Naive thymus-derived CD4-positive, alpha-beta T cell (primary cell): ENCODE measurements at regions not wholly inside any gene's neighbourhood (a gene's known extent, or its start where the extent isn't known, plus 50 kb on each side); places are given as distances from the start of the nearest gene placed in this dataset.
"Not testable (repeated sequence)": the region's sequence is repeated elsewhere in the genome, so short reads cannot be mapped to it uniquely, and the experiment has no call there.

Experiments used
- ATAC-seq: fragments of 150-1000 bp; cut with Tn5 transposase; 2 replicates; pipeline ENCODE4 v1.10.0; 2021; ENCODE audit warnings: mild to moderate bottlenecking, moderate library complexity
- CTCF ChIA-PET: fragments of 350-600 bp; sonication (Branson Sonifier 250); formaldehyde crosslinking; loops from one replicate; lab custom pipeline; 2021; ENCODE audit warnings: antibody characterized with exemption; lab: Charles Lee
- POLR2A ChIA-PET: fragments of 350-600 bp; sonication (Branson Sonifier 250); formaldehyde crosslinking; loops from one replicate; lab custom pipeline; 2021; ENCODE audit warnings: antibody characterized with exemption, inconsistent platforms; lab: Charles Lee
- DNase-seq, 9 donors: peaks; one replicate each; pipeline versions ENCODE4 v3.0.0 to v3.0.0-alpha.2; 2020 to 2022; ENCODE audit warnings: mixed read lengths in 1 of 9
- H3K27ac ChIP-seq: one replicate; pipeline ENCODE4 v1.7.0; 2013; ENCODE audit warnings: mild to moderate bottlenecking, low read depth, low read length, moderate library complexity
- H3K27me3 ChIP-seq, 2 donors: one replicate each; pipeline ENCODE4 v1.7.0; 2013; ENCODE audit warnings: low read length in 2 of 2, mild to moderate bottlenecking in 2 of 2, moderate library complexity in 2 of 2; ENCODE audit not compliant: control insufficient read depth in 2 of 2, insufficient read depth in 2 of 2
- H3K36me3 ChIP-seq, 3 experiments: 1 replicate in 2 of 3; 2 replicates in 1 of 3; pipeline ENCODE4 v1.7.0; 2013; ENCODE audit warnings: low read length in 3 of 3, mild to moderate bottlenecking in 3 of 3, moderate library complexity in 1 of 3; ENCODE audit not compliant: insufficient read depth in 3 of 3, control insufficient read depth in 2 of 3
- H3K4me1 ChIP-seq, 2 donors: one replicate each; pipeline ENCODE4 v1.7.0; 2013; ENCODE audit warnings: low read length in 2 of 2, mild to moderate bottlenecking in 2 of 2, moderate library complexity in 1 of 2; ENCODE audit not compliant: control insufficient read depth in 2 of 2, insufficient read depth in 2 of 2
- H3K4me3 ChIP-seq: 2 replicates; pipeline ENCODE4 v1.7.0; 2013; ENCODE audit warnings: mild to moderate bottlenecking, low read length
- H3K9me3 ChIP-seq, 3 experiments: 1 replicate in 2 of 3; 2 replicates in 1 of 3; pipeline ENCODE4 v1.7.0; 2013; ENCODE audit warnings: low read length in 3 of 3; ENCODE audit not compliant: control insufficient read depth in 2 of 3
- H3K27ac Mint-ChIP-seq, 9 donors: one replicate each; pipeline ENCODE4 v1.8.0; 2020 to 2022; ENCODE audit warnings: mixed read lengths in 9 of 9, mild to moderate bottlenecking in 8 of 9, moderate library complexity in 5 of 9, inconsistent platforms in 2 of 9
- H3K27me3 Mint-ChIP-seq, 5 donors: one replicate each; pipeline ENCODE4 v1.8.0; 2021 to 2022; ENCODE audit warnings: mixed read lengths in 5 of 5, mild to moderate bottlenecking in 1 of 5
- H3K36me3 Mint-ChIP-seq, 5 donors: one replicate each; pipeline ENCODE4 v1.8.0; 2020 to 2022; ENCODE audit warnings: mixed read lengths in 5 of 5, mild to moderate bottlenecking in 3 of 5, inconsistent platforms in 1 of 5
- H3K4me1 Mint-ChIP-seq, 7 donors: one replicate each; pipeline ENCODE4 v1.8.0; 2020 to 2022; ENCODE audit warnings: mixed read lengths in 7 of 7, mild to moderate bottlenecking in 3 of 7, inconsistent platforms in 1 of 7
- H3K4me3 Mint-ChIP-seq, 10 donors: one replicate each; pipeline ENCODE4 v1.8.0; 2020 to 2022; ENCODE audit warnings: mild to moderate bottlenecking in 10 of 10, mixed read lengths in 10 of 10, moderate library complexity in 6 of 10, inconsistent platforms in 2 of 10
- H3K9me3 Mint-ChIP-seq, 11 donors: one replicate each; pipeline ENCODE4 v1.8.0; 2020 to 2022; ENCODE audit warnings: mixed read lengths in 11 of 11, mild to moderate bottlenecking in 4 of 11, inconsistent platforms in 1 of 11, moderate library complexity in 1 of 11
- intact Hi-C, 2 donors: fragments of 100-400 bp; cut with micrococcal nuclease; formaldehyde crosslinking; loops; one replicate each; pipeline ENCODE4 v1.15.1; 2023

GRCh38 chr9:72440992-72441847 is 76.2 kb upstream of the ZFAND5 start:
- intact Hi-C loops = loop anchor here (5.0 to 10.0 kb wide), 2 partner anchors 54 to 146 kb away; no protein-coding TSS in a partner anchor
- H3K9me3 Mint-ChIP-seq = peaks cover 0 to under 1% (median 0%) of the 10 kb centered on the region in 11 donors
- no peak overlapping the region for H3K27ac Mint-ChIP-seq
- ATAC-seq (no peak), DNase-seq (no peak)
- H3K27me3 ChIP-seq = no peaks in the 10 kb centered on the region
- no peak overlapping the region for H3K27ac ChIP-seq
- H3K4me3 ChIP-seq = no peak overlapping the region
- no peaks in the 10 kb centered on the region for H3K9me3 ChIP-seq
- H3K36me3 Mint-ChIP-seq = peaks cover 0 to 2% (median 0%) of the 10 kb centered on the region in 5 donors
- no peaks in the 10 kb centered on the region for H3K36me3 ChIP-seq
- H3K4me1 Mint-ChIP-seq = peaks cover 4 to 44% (median 14%) of the 10 kb centered on the region in 7 donors
- POLR2A ChIA-PET = interaction anchor here (1.0 kb wide), 1 partner anchor 149 kb away, joined by 4 read pairs; no protein-coding TSS in a partner anchor
- H3K27me3 Mint-ChIP-seq = no peaks in the 10 kb centered on the region
- H3K4me1 ChIP-seq = peaks cover 0 to 11% of the 10 kb centered on the region in 2 donors
- CTCF ChIA-PET = no interaction called here
- H3K4me3 Mint-ChIP-seq = no peak overlapping the region

DNA sequence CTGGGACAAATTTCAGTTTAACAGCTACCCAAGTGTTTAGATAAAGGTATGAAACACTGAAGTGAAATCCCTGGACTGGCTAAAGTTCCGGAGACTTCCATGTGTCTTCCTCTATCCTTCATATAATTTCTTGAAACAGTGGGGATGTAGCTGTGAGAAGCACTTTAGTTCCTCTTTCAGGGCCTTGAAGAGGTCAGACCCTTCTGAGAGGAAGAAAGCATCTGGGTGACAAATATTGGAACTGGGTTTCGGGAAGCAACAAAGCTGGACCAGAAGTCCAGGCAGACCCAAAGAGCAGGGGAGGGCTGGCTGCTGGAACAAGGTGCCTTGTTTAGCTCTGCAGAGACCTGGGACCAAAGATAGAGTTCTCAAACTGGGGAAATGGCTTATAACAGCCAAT is 75.4 kb upstream of the ZFAND5 start:
- peaks cover 0 to 2% (median 0%) of the 10 kb centered on the region in 5 donors for H3K36me3 Mint-ChIP-seq
- DNase-seq (no peak), ATAC-seq (peak; percentile 40)
- ChIA-PET CTCF (no interaction called here), POLR2A (interaction anchor here (0.7 to 1.0 kb wide), 2 partner anchors 87 to 150 kb away, joined by 4 read pairs; no protein-coding TSS in a partner anchor)
- H3K9me3 Mint-ChIP-seq = peaks cover 0 to 2% (median 0%) of the 10 kb centered on the region in 11 donors
- Histone ChIP-seq H3K27ac (no peak overlapping the region), H3K9me3 (no peaks in the 10 kb centered on the region), H3K4me3 (no peak overlapping the region), H3K36me3 (no peaks in the 10 kb centered on the region), H3K4me1 (peaks cover 0 to 11% of the 10 kb centered on the region in 2 donors), H3K27me3 (no peaks in the 10 kb centered on the region)
- no peak overlapping the region for H3K4me3 Mint-ChIP-seq
- intact Hi-C loops = loop anchor here (5.0 to 10.0 kb wide), 2 partner anchors 53 to 146 kb away; no protein-coding TSS in a partner anchor
- H3K27me3 Mint-ChIP-seq = no peaks in the 10 kb centered on the region
- H3K27ac Mint-ChIP-seq = no peak overlapping the region
- H3K4me1 Mint-ChIP-seq = peaks cover 4 to 39% (median 14%) of the 10 kb centered on the region in 7 donors

GRCh38 chr9:72433616-72434267 is 68.7 kb upstream of the ZFAND5 start:
- H3K4me1 ChIP-seq, H3K27me3 ChIP-seq, H3K36me3 Mint-ChIP-seq, ATAC-seq, H3K36me3 ChIP-seq, H3K27ac Mint-ChIP-seq, intact Hi-C loops, H3K9me3 ChIP-seq, H3K9me3 Mint-ChIP-seq, H3K4me3 ChIP-seq, DNase-seq, CTCF ChIA-PET, H3K4me1 Mint-ChIP-seq, H3K27me3 Mint-ChIP-seq, H3K27ac ChIP-seq, H3K4me3 Mint-ChIP-seq: not testable (repeated sequence)
- POLR2A ChIA-PET = interaction anchor here (0.6 to 0.8 kb wide), 2 partner anchors 9 to 71 kb away, joined by 3 read pairs; no protein-coding TSS in a partner anchor

DNA sequence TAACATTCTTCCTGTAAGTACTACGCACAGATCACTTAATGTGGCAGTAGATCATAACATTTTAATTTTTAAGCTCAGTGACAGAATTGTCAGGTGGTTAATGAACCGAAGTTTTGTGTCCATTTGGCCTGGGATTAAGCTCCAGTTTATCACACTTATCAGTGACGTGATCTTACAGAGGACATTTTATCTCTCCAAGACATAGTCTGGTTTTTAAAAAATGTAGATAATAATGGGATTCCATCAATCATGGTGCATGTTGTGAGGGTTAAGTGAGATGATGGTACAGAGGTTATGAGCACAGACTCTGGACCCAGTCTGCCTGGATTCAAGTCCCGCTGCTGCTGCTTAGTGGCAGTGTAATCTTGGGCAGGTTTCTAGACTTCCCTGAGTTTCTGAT is 66.0 kb upstream of the ZFAND5 start:
- no peaks in the 10 kb centered on the region for H3K4me1 ChIP-seq
- H3K36me3 Mint-ChIP-seq = no peaks in the 10 kb centered on the region
- peaks cover 0 to 3% of the 10 kb centered on the region in 2 donors for H3K27me3 ChIP-seq
- H3K9me3 ChIP-seq = no peaks in the 10 kb centered on the region
- H3K27me3 Mint-ChIP-seq = peaks cover 0 to 15% (median 4%) of the 10 kb centered on the region in 5 donors
- peaks cover 0 to under 1% (median 0%) of the 10 kb centered on the region in 11 donors for H3K9me3 Mint-ChIP-seq
- intact Hi-C loops = no loop called here
- H3K4me1 Mint-ChIP-seq = no peaks in the 10 kb centered on the region
- no peak overlapping the region for H3K4me3 ChIP-seq
- no peak overlapping the region for H3K27ac Mint-ChIP-seq
- H3K36me3 ChIP-seq = no peaks in the 10 kb centered on the region
- DNase-seq = no peak
- no peak overlapping the region for H3K4me3 Mint-ChIP-seq
- H3K27ac ChIP-seq = no peak overlapping the region
- POLR2A ChIA-PET = no interaction called here
- no peak for ATAC-seq
- CTCF ChIA-PET = no interaction called here

DNA sequence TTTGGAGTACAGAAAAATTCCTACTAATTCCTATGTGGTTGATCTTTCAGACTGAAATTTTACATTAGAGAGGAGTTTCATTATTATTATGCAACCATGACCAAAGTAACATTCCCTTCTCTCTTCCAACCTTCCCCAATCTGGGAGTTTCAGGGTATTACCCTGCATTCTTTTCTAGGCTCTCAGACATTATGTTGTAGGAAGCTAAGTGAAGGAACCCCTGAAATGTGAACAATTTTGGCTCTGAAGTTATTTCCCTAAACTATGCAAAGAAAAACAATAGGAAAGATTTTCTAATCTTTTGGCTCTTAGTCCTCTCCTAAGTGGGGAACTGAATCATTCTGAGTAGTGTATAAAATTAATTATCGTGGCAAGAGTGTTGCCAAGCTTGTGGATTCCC is 63.3 kb upstream of the ZFAND5 start:
- Mint-ChIP-seq H3K4me3 (no peak overlapping the region), H3K27ac (no peak overlapping the region), H3K27me3 (peaks cover 0 to 15% (median 4%) of the 10 kb centered on the region in 5 donors), H3K4me1 (no peaks in the 10 kb centered on the region), H3K9me3 (no peaks in the 10 kb centered on the region), H3K36me3 (no peaks in the 10 kb centered on the region)
- Histone ChIP-seq H3K4me1 (no peaks in the 10 kb centered on the region), H3K9me3 (no peaks in the 10 kb centered on the region), H3K36me3 (no peaks in the 10 kb centered on the region), H3K4me3 (no peak overlapping the region), H3K27me3 (peaks cover 0 to 3% of the 10 kb centered on the region in 2 donors), H3K27ac (no peak overlapping the region)
- no peak for DNase-seq
- ATAC-seq = no peak
- intact Hi-C loops = loop anchor here in 1 of 2 donors (10.0 kb wide), 1 partner anchor 46 kb away; no protein-coding TSS in a partner anchor
- ChIA-PET CTCF (no interaction called here), POLR2A (interaction anchor here (1.7 kb wide), 1 partner anchor 62 kb away, joined by 3 read pairs; no protein-coding TSS in a partner anchor)

DNA sequence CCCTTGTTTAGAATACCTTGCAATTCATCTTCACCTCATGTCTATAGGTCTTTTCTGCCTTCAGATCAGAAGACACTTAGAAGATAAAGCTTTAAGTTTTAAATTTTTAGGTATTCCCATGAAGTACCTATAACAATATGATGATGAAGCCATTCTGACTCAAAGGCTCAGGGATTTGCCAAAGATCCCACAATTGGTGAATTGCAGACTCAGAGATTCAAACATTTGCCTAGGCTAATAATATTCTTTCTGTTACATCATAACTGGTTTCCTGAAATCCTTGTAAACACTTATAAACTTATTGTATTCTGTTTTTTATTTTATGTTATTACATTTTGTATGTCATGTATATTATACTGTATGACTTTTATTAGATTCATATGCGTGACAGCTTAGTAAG is 62.8 kb upstream of the ZFAND5 start:
- ATAC-seq = no peak
- Histone ChIP-seq H3K9me3 (no peaks in the 10 kb centered on the region), H3K4me3 (no peak overlapping the region), H3K27me3 (peaks cover 0 to 3% of the 10 kb centered on the region in 2 donors), H3K36me3 (no peaks in the 10 kb centered on the region), H3K4me1 (no peaks in the 10 kb centered on the region), H3K27ac (no peak overlapping the region)
- Mint-ChIP-seq H3K27me3 (peaks cover 0 to 15% (median 4%) of the 10 kb centered on the region in 5 donors), H3K36me3 (no peaks in the 10 kb centered on the region), H3K4me3 (no peak overlapping the region), H3K27ac (no peak overlapping the region), H3K4me1 (no peaks in the 10 kb centered on the region), H3K9me3 (no peaks in the 10 kb centered on the region)
- intact Hi-C loops = loop anchor here in 1 of 2 donors (10.0 kb wide), 1 partner anchor 47 kb away; no protein-coding TSS in a partner anchor
- ChIA-PET CTCF (no interaction called here), POLR2A (interaction anchor here (1.7 kb wide), 1 partner anchor 61 kb away, joined by 3 read pairs; no protein-coding TSS in a partner anchor)
- no peak for DNase-seq
